SJCRH30 (cell line): ENCODE measurements at regions not wholly inside any gene's neighbourhood (a gene's known extent, or its start where the extent isn't known, plus 50 kb on each side); places are given as distances from the start of the nearest gene placed in this dataset.
A peak's percentile ranks its signal among the peaks of the same experiment; 100 is the strongest.

Experiments used
- DNase-seq, 2 experiments: peaks; one replicate each; pipeline ENCODE4 v3.0.0-alpha.2; 2015 to 2020
- H3K27ac ChIP-seq: fragments of 250-450 bp; sonication (Bioruptor Pico); 2 replicates; pipeline ENCODE4 v1.5.1; 2020; ENCODE audit warnings: mild to moderate bottlenecking, moderate library complexity
- H3K27me3 ChIP-seq: fragments of 250-450 bp; sonication (Bioruptor Pico); 2 replicates; pipeline ENCODE4 v1.5.1; 2020; ENCODE audit warnings: mild to moderate bottlenecking, moderate library complexity
- H3K36me3 ChIP-seq: fragments of 250-450 bp; sonication (Bioruptor Pico); 2 replicates; pipeline ENCODE4 v1.5.1; 2020; ENCODE audit warnings: mild to moderate bottlenecking, moderate library complexity
- H3K4me1 ChIP-seq: fragments of 250-450 bp; sonication (Bioruptor Pico); 2 replicates; pipeline ENCODE4 v1.5.1; 2020; ENCODE audit warnings: mild to moderate bottlenecking, moderate library complexity
- H3K4me3 ChIP-seq: fragments of 250-450 bp; sonication (Bioruptor Pico); 2 replicates; pipeline ENCODE4 v1.5.1; 2020; ENCODE audit warnings: mild to moderate bottlenecking, moderate library complexity
- H3K9me3 ChIP-seq: fragments of 250-450 bp; sonication (Bioruptor Pico); replicated peaks from 2 replicates; pipeline ENCODE4 v1.5.1; 2020; ENCODE audit warnings: mild to moderate bottlenecking, moderate library complexity

GRCh38 chr2:59691518-59692190, 861.8 kb downstream of the BCL11A start:
- Histone ChIP-seq H3K9me3 (peaks cover 6% of the 10 kb centered on the region), H3K4me1 (peaks cover 32% of the 10 kb centered on the region), H3K27ac (no peak overlapping the region), H3K4me3 (no peak overlapping the region), H3K36me3 (no peaks in the 10 kb centered on the region), H3K27me3 (no peaks in the 10 kb centered on the region)
- peak in 1 of 2 experiments; percentile 29 for DNase-seq

- Histone ChIP-seq H3K27me3 (no peaks in the 10 kb centered on the region), H3K4me1 (peaks cover 32% of the 10 kb centered on the region)
These were observed 862.6 kb downstream of the BCL11A start for GRCh38 chr2:59690849-59691248.

GRCh38 chr2:59684771-59685166, 868.7 kb downstream of the BCL11A start:
- H3K4me1 ChIP-seq, result peaks cover 10% of the 10 kb centered on the region
- no peaks in the 10 kb centered on the region for H3K36me3 ChIP-seq
- no peak overlapping the region for H3K27ac ChIP-seq
- H3K27me3 ChIP-seq, result no peaks in the 10 kb centered on the region
- no peaks in the 10 kb centered on the region; the same call in none of the 2 replicates for H3K9me3 ChIP-seq
- DNase-seq, result no peak
- no peak overlapping the region for H3K4me3 ChIP-seq

More at GRCh38 chr2:59690849-59691248, 862.6 kb downstream of the BCL11A start:
- Histone ChIP-seq H3K9me3 (peaks cover 6% of the 10 kb centered on the region), H3K27ac (no peak overlapping the region), H3K4me3 (no peak overlapping the region), H3K36me3 (no peaks in the 10 kb centered on the region)
- peak in 1 of 2 experiments; percentile 25 for DNase-seq

GRCh38 chr2:59684116-59684770, 869.2 kb downstream of the BCL11A start:
- peaks cover 10% of the 10 kb centered on the region for H3K4me1 ChIP-seq
- no peaks in the 10 kb centered on the region for H3K36me3 ChIP-seq
- H3K27ac ChIP-seq, result no peak overlapping the region
- no peaks in the 10 kb centered on the region for H3K27me3 ChIP-seq
- no peak overlapping the region for H3K4me3 ChIP-seq
- DNase-seq, result peak; percentile 19 to 67
- H3K9me3 ChIP-seq, result no peaks in the 10 kb centered on the region; the same call in none of the 2 replicates

GRCh38 chr2:59680863-59681262, 872.6 kb downstream of the BCL11A start:
- Histone ChIP-seq H3K36me3 (no peaks in the 10 kb centered on the region; the same call in 1 of the 2 replicates), H3K27ac (no peak overlapping the region), H3K4me3 (no peak overlapping the region), H3K9me3 (no peaks in the 10 kb centered on the region; the same call in none of the 2 replicates), H3K27me3 (no peaks in the 10 kb centered on the region), H3K4me1 (peaks cover 10% of the 10 kb centered on the region)
- DNase-seq, result no peak

GRCh38 chr2:59677158-59677557, 876.3 kb downstream of the BCL11A start:
- no peak for DNase-seq
- H3K36me3 ChIP-seq, result no peaks in the 10 kb centered on the region; the same call in 1 of the 2 replicates
- H3K4me1 ChIP-seq, result no peaks in the 10 kb centered on the region
- H3K4me3 ChIP-seq, result no peak overlapping the region
- H3K9me3 ChIP-seq, result no peaks in the 10 kb centered on the region; the same call in none of the 2 replicates
- H3K27ac ChIP-seq, result no peak overlapping the region
- H3K27me3 ChIP-seq, result no peaks in the 10 kb centered on the region

GRCh38 chr2:59674100-59674499, 879.4 kb downstream of the BCL11A start:
- Histone ChIP-seq H3K27me3 (no peaks in the 10 kb centered on the region), H3K4me1 (no peaks in the 10 kb centered on the region), H3K9me3 (no peaks in the 10 kb centered on the region), H3K4me3 (no peak overlapping the region), H3K27ac (no peak overlapping the region), H3K36me3 (no peaks in the 10 kb centered on the region; the same call in 1 of the 2 replicates)
- DNase-seq, result no peak

GRCh38 chr2:59665021-59665420, 888.4 kb downstream of the BCL11A start:
- no peak overlapping the region for H3K4me3 ChIP-seq
- no peaks in the 10 kb centered on the region; the same call in 1 of the 2 replicates for H3K27me3 ChIP-seq
- H3K4me1 ChIP-seq, result no peaks in the 10 kb centered on the region
- 0 out of 2 replicates have a peak, but pooled peaks cover 5% of the 10 kb centered on the region for H3K9me3 ChIP-seq
- DNase-seq, result no peak
- H3K36me3 ChIP-seq, result no peaks in the 10 kb centered on the region
- no peak overlapping the region for H3K27ac ChIP-seq

GRCh38 chr2:59662127-59662861, 891.2 kb downstream of the BCL11A start:
- H3K27ac ChIP-seq, result no peak overlapping the region

GRCh38 chr2:59660262-59660661, 893.2 kb downstream of the BCL11A start:
- Histone ChIP-seq H3K9me3 (0 out of 2 replicates have a peak, but pooled peaks cover 5% of the 10 kb centered on the region), H3K4me1 (no peaks in the 10 kb centered on the region), H3K36me3 (no peaks in the 10 kb centered on the region), H3K27ac (no peak overlapping the region), H3K4me3 (no peak overlapping the region), H3K27me3 (no peaks in the 10 kb centered on the region; the same call in 1 of the 2 replicates)
- no peak for DNase-seq

More at GRCh38 chr2:59662127-59662861, 891.2 kb downstream of the BCL11A start:
- no peak overlapping the region for H3K4me3 ChIP-seq
- H3K27me3 ChIP-seq, result no peaks in the 10 kb centered on the region; the same call in 1 of the 2 replicates
- H3K9me3 ChIP-seq, result 0 out of 2 replicates have a peak, but pooled peaks cover 5% of the 10 kb centered on the region
- no peaks in the 10 kb centered on the region for H3K36me3 ChIP-seq
- H3K4me1 ChIP-seq, result no peaks in the 10 kb centered on the region
- DNase-seq, result no peak

- no peaks in the 10 kb centered on the region for H3K36me3 ChIP-seq
- H3K27me3 ChIP-seq, result no peaks in the 10 kb centered on the region
- no peak for DNase-seq
- no peak overlapping the region for H3K4me3 ChIP-seq
- H3K27ac ChIP-seq, result no peak overlapping the region
- H3K9me3 ChIP-seq, result 0 out of 2 replicates have a peak, but pooled peaks cover 5% of the 10 kb centered on the region
- no peaks in the 10 kb centered on the region for H3K4me1 ChIP-seq
These were observed 894.4 kb downstream of the BCL11A start for GRCh38 chr2:59658906-59659635.

GRCh38 chr2:59655809-59656208, 897.6 kb downstream of the BCL11A start:
- Histone ChIP-seq H3K36me3 (no peaks in the 10 kb centered on the region), H3K27me3 (no peaks in the 10 kb centered on the region; the same call in 1 of the 2 replicates), H3K4me3 (no peak overlapping the region), H3K4me1 (no peaks in the 10 kb centered on the region), H3K27ac (no peak overlapping the region), H3K9me3 (no peaks in the 10 kb centered on the region)
- no peak for DNase-seq

GRCh38 chr2:59654710-59655109, 898.7 kb downstream of the BCL11A start:
- no peak for DNase-seq
- Histone ChIP-seq H3K4me1 (no peaks in the 10 kb centered on the region), H3K4me3 (no peak overlapping the region), H3K27me3 (no peaks in the 10 kb centered on the region; the same call in 1 of the 2 replicates), H3K36me3 (no peaks in the 10 kb centered on the region), H3K9me3 (no peaks in the 10 kb centered on the region), H3K27ac (no peak overlapping the region)

GRCh38 chr2:59653164-59653563, 900.3 kb downstream of the BCL11A start:
- Histone ChIP-seq H3K9me3 (no peaks in the 10 kb centered on the region), H3K27me3 (no peaks in the 10 kb centered on the region; the same call in 1 of the 2 replicates), H3K36me3 (no peaks in the 10 kb centered on the region), H3K4me3 (no peak overlapping the region), H3K4me1 (no peaks in the 10 kb centered on the region), H3K27ac (no peak overlapping the region)
- no peak for DNase-seq
